Neural cell (in vitro differentiated cells): ENCODE measurements at regions not wholly inside any gene's neighbourhood (a gene's known extent, or its start where the extent isn't known, plus 50 kb on each side); places are given as distances from the start of the nearest gene placed in this dataset.

Experiments used
- H2AFZ ChIP-seq: fragments of 200-600, 300-800 bp; sonication (generic), shearing (Covaris generic); 2 replicates; pipeline ENCODE4 v1.6.0; 2014; ENCODE audit warnings: low read depth, mild to moderate bottlenecking, antibody characterized with exemption, low read length, moderate library complexity
- H3F3A ChIP-seq: fragments of 200-600 bp; shearing (Covaris generic); 2 replicates; pipeline ENCODE4 v1.6.1; 2016; ENCODE audit warnings: mild to moderate bottlenecking, moderate library complexity, mixed read lengths, antibody characterized with exemption, low read length; ENCODE audit not compliant: insufficient read depth, poor library complexity, severe bottlenecking
- H3K27ac ChIP-seq: fragments of 200-600, 300-800 bp; sonication (generic), shearing (Covaris generic); 2 replicates; pipeline ENCODE4 v1.5.1; 2014; ENCODE audit warnings: mild to moderate bottlenecking, low read length, moderate library complexity
- H3K27me3 ChIP-seq: fragments of 300-800, 200-600 bp; sonication (generic), shearing (Covaris generic); 2 replicates; pipeline ENCODE4 v1.6.0; 2014; ENCODE audit warnings: mild to moderate bottlenecking, low read depth, low read length, moderate library complexity; ENCODE audit not compliant: insufficient read depth
- H3K36me3 ChIP-seq: fragments of 300-800, 200-600 bp; sonication (generic), shearing (Covaris generic); 2 replicates; pipeline ENCODE4 v1.5.1; 2014; ENCODE audit warnings: mild to moderate bottlenecking, antibody characterized with exemption, low read length, moderate library complexity; ENCODE audit not compliant: insufficient read depth
- H3K4me2 ChIP-seq: fragments of 300-800, 200-600 bp; sonication (generic), shearing (Covaris generic); 2 replicates; pipeline ENCODE4 v1.6.0; 2014; ENCODE audit warnings: mild to moderate bottlenecking, low read length
- H3K4me3 ChIP-seq: fragments of 300-800, 200-600 bp; sonication (generic), shearing (Covaris generic); 2 replicates; pipeline ENCODE4 v1.5.1; 2014; ENCODE audit warnings: mild to moderate bottlenecking, low read length, moderate library complexity
- H3K79me2 ChIP-seq: fragments of 200-600 bp; shearing (Covaris generic); replicated peaks from 2 replicates; pipeline ENCODE4 v1.6.0; 2014; ENCODE audit warnings: mild to moderate bottlenecking, low read length, moderate library complexity; ENCODE audit not compliant: insufficient read depth
- H3K9ac ChIP-seq: fragments of 300-800, 200-600 bp; sonication (generic), shearing (Covaris generic); 2 replicates; pipeline ENCODE4 v1.6.1; 2016; ENCODE audit warnings: mild to moderate bottlenecking, low read length, mixed read lengths
- H3K9me2 ChIP-seq: fragments of 200-600 bp; shearing (Covaris generic); 2 replicates; pipeline ENCODE4 v1.6.1; 2016; ENCODE audit warnings: mild to moderate bottlenecking, low read length, mixed read lengths; ENCODE audit not compliant: insufficient read depth
- H3K9me3 ChIP-seq: fragments of 200-600, 300-800 bp; sonication (generic), shearing (Covaris generic); 2 replicates; pipeline ENCODE4 v1.6.1; 2016; ENCODE audit warnings: mild to moderate bottlenecking, mixed run types, low read length, moderate library complexity, mixed read lengths
- H4K20me1 ChIP-seq: fragments of 200-600 bp; shearing (Covaris generic); 2 replicates; pipeline ENCODE4 v1.6.1; 2016; ENCODE audit warnings: mild to moderate bottlenecking, mixed run types; ENCODE audit not compliant: insufficient read depth
- CTCF ChIP-seq: fragments of 450-650 bp; IDR thresholded peaks from 2 replicates; pipeline ENCODE4 v1.5.1; 2014; ENCODE audit warnings: antibody characterized with exemption, mild to moderate bottlenecking, moderate library complexity; ENCODE audit not compliant: poor library complexity, severe bottlenecking
- EP300 ChIP-seq: fragments of 450-650 bp; conservative IDR thresholded peaks from 2 replicates; pipeline ENCODE4 v1.6.1; 2014; ENCODE audit warnings: antibody characterized with exemption, mild to moderate bottlenecking, moderate library complexity; ENCODE audit not compliant: poor library complexity, severe bottlenecking
- EZH2 ChIP-seq: fragments of 200-600, 300-800 bp; shearing (Covaris generic), sonication (generic); IDR thresholded peaks from 2 replicates; pipeline ENCODE4 v1.6.1; 2014; ENCODE audit warnings: antibody characterized with exemption, low read length, borderline replicate concordance, mild to moderate bottlenecking; ENCODE audit not compliant: insufficient read depth, poor library complexity, severe bottlenecking
- POLR2AphosphoS5 ChIP-seq: IDR thresholded peaks from 2 replicates; pipeline ENCODE4 v1.6.1; 2012
- REST ChIP-seq: IDR thresholded peaks from 2 replicates; pipeline ENCODE4 v1.6.1; 2012; ENCODE audit warnings: borderline replicate concordance
- SMC3 ChIP-seq: fragments of 450-650 bp; conservative IDR thresholded peaks from 2 replicates; pipeline ENCODE4 v1.6.1; 2014; ENCODE audit warnings: antibody characterized with exemption, mild to moderate bottlenecking, moderate library complexity; ENCODE audit not compliant: poor library complexity
- TAF1 ChIP-seq: IDR thresholded peaks from 2 replicates; pipeline ENCODE4 v1.6.1; 2012; ENCODE audit warnings: low read depth

- H4K20me1 ChIP-seq = no peaks in the 10 kb centered on the region
- no peak overlapping the region for H3K9ac ChIP-seq
- no peak for TF ChIP-seq POLR2AphosphoS5
- no peak for TF ChIP-seq TAF1
- no peak for TF ChIP-seq EP300
- TF ChIP-seq CTCF = no peak
- TF ChIP-seq SMC3 = no peak
- no peak for TF ChIP-seq REST
- TF ChIP-seq EZH2 = no peak
- no peaks in the 10 kb centered on the region for H3K9me3 ChIP-seq
- H3K9me2 ChIP-seq = no peaks in the 10 kb centered on the region
- H3K27me3 ChIP-seq = no peaks in the 10 kb centered on the region
- no peak overlapping the region for H2AFZ ChIP-seq
- no peak overlapping the region for H3K4me3 ChIP-seq
- H3K27ac ChIP-seq = no peak overlapping the region
- H3K4me2 ChIP-seq = no peak overlapping the region
- H3K36me3 ChIP-seq = no peaks in the 10 kb centered on the region
- no peaks in the 10 kb centered on the region for H3K79me2 ChIP-seq
- H3F3A ChIP-seq = no peaks in the 10 kb centered on the region
Observed at GRCh38 chr20:55592866-55593265, 412.5 kb downstream of the CBLN4 start.

DNA sequence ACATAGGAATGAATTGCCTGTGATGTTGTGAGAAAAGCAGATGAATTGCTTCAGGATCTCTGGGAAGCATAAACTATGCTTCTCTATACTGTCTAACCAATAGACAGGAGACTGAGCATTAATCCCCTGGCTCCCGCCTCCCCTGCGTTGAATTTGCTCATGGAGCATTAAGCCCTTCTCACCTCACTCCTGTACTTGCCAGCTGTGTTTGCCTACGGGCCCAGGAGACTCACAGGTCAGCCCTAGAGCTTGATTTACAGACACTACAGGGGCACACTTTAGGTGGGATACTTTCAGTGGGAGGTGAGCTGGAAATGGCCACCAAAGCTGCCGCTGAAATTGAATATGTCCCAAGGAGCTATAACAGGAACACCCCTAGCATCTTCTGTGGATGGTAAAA, 418.7 kb downstream of the CBLN4 start:
- Histone ChIP-seq H3K4me3 (no peak overlapping the region), H3K27me3 (no peaks in the 10 kb centered on the region), H3F3A (no peaks in the 10 kb centered on the region), H2AFZ (no peak overlapping the region), H3K4me2 (no peak overlapping the region), H3K27ac (no peak overlapping the region), H3K79me2 (no peaks in the 10 kb centered on the region), H4K20me1 (no peaks in the 10 kb centered on the region), H3K9me3 (no peaks in the 10 kb centered on the region), H3K36me3 (no peaks in the 10 kb centered on the region), H3K9ac (no peak overlapping the region), H3K9me2 (no peaks in the 10 kb centered on the region)
- TF ChIP-seq TAF1 (no peak), REST (peak; percentile 4)
